ENCODE measurements at regions not wholly inside any gene's neighbourhood (a gene's known extent, or its start where the extent isn't known, plus 50 kb on each side); places are given as distances from the start of the nearest gene placed in this dataset.

DNA sequence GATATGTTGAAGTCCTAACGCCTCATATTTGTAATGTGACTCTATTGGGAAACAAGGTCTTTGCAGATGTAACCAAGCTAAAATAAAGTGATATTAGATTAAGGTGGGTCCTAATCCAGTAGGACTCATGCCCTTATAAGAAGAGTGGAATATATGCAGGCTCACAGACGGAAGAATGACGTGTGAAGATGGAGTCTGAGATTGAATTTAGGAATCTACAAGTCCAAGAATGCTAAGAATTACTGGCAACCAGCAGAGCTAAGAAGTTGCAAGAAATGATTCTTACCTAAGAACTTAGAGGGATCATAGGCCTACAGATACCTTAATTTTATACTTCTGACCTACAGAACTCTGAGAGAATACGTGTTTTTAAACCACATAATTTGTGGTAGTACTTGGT lies 350.0 kb upstream of the ST8SIA4 start:
- no peak overlapping the region for H3K4me3 ChIP-seq (ENCODE audit: extremely low read depth in 1 of 4, insufficient read depth in 2 of 4, low read depth in 3 of 4, low read length in 4 of 4)
- no peak overlapping the region for H3K4ac ChIP-seq (replicated peaks; ENCODE audit: insufficient read length, low read depth, low read length)
- H3K4me2 ChIP-seq (ENCODE audit: insufficient read depth in 1 of 2, low read depth in 2 of 2, low read length in 2 of 2) = no peak overlapping the region
- no peaks in the 10 kb centered on the region for H3K23me2 ChIP-seq (ENCODE audit: low read depth, low read length)
- 84% methylated on average over 4 of the region's 4 CpGs; no CpG with 5 or more reads in 1 of the 2 experiments for WGBS, 2 experiments (ENCODE audit: extremely low coverage in 1 of 2, insufficient coverage in 1 of 2, insufficient read length in 1 of 2, insufficient replicate concordance in 2 of 2, low coverage in 1 of 2, low lambda C conversion rate in 2 of 2, missing lambda C conversion rate in 1 of 2)
- H4K20me1 ChIP-seq (replicated peaks in 1 of 2; ENCODE audit: control insufficient read depth in 1 of 2, insufficient read depth in 2 of 2, low read length in 2 of 2) = no peaks in the 10 kb centered on the region
- FAIRE-seq = no peak
- DNase-seq (ENCODE audit: low read depth in 1 of 2, low spot score in 2 of 2) = no peak
- no peak overlapping the region for H3K27ac ChIP-seq (ENCODE audit: low read depth, low read length)
- H4K91ac ChIP-seq (replicated peaks; ENCODE audit: insufficient read length, low read length) = no peak overlapping the region
- H3K4me1 ChIP-seq (replicated peaks in 1 of 4; ENCODE audit: control insufficient read depth in 3 of 4, insufficient read depth in 4 of 4, low read length in 3 of 4) = no peaks in the 10 kb centered on the region
- H3K9me3 ChIP-seq (ENCODE audit: insufficient read depth in 2 of 2, low read depth in 1 of 2, low read length in 1 of 2) = no peaks in the 10 kb centered on the region
- H4K5ac ChIP-seq (ENCODE audit: insufficient read length, low read depth, low read length) = no peak overlapping the region
- no peak overlapping the region for H2BK12ac ChIP-seq (ENCODE audit: low read depth, low read length)
- H4K8ac ChIP-seq (ENCODE audit: extremely low read depth, insufficient read depth, low read length) = no peak overlapping the region
- no peak overlapping the region for H2AFZ ChIP-seq (ENCODE audit: low read length)
- no peak overlapping the region for H3K9ac ChIP-seq (replicated peaks in 1 of 4; ENCODE audit: extremely low read depth in 1 of 4, low read depth in 3 of 4, low read length in 3 of 4)
- no peaks in the 10 kb centered on the region for H3K79me2 ChIP-seq (ENCODE audit: control insufficient read depth in 1 of 2, insufficient read depth in 2 of 2, low read length in 2 of 2)
- H2BK120ac ChIP-seq (replicated peaks; ENCODE audit: low read depth, low read length) = no peak overlapping the region
- H2AK5ac ChIP-seq (ENCODE audit: low read depth, low read length) = no peak overlapping the region
- POLR2A ChIA-PET (ENCODE audit: partially characterized antibody) = no interaction called here
- H2BK5ac ChIP-seq (ENCODE audit: low read depth, low read length) = no peak overlapping the region
- no peaks in the 10 kb centered on the region for H3K27me3 ChIP-seq (replicated peaks in 1 of 4; ENCODE audit: control insufficient read depth in 3 of 4, extremely low read depth in 1 of 4, insufficient read depth in 3 of 4, low read length in 3 of 4)
- no peak overlapping the region for H3K56ac ChIP-seq (replicated peaks; ENCODE audit: insufficient read length, low read depth, low read length)
- H3K18ac ChIP-seq (ENCODE audit: extremely low read depth, low read length) = no peak overlapping the region
- CTCF ChIA-PET (ENCODE audit: partially characterized antibody) = interaction anchor here (1.0 kb wide), 1 partner anchor 9 kb away, joined by 3 read pairs; no protein-coding TSS in a partner anchor
- no peak overlapping the region for H3K14ac ChIP-seq (ENCODE audit: insufficient read length)
- no peak overlapping the region for H2BK20ac ChIP-seq (ENCODE audit: low read length)
- H3K23ac ChIP-seq (ENCODE audit: insufficient read length) = no peak overlapping the region
- no peaks in the 10 kb centered on the region for H3K36me3 ChIP-seq (ENCODE audit: control insufficient read depth in 2 of 4, insufficient read depth in 4 of 4, low read length in 3 of 4)
- H3K79me1 ChIP-seq (ENCODE audit: low read depth, low read length) = no peaks in the 10 kb centered on the region
- TF ChIP-seq RXRA (IDR thresholded peaks at IDR 0.05; ENCODE audit: insufficient read depth, low read depth, low read length) (no peak), USF2 (IDR thresholded peaks at IDR 0.05; ENCODE audit: low read length) (no peak), HDAC6 (IDR thresholded peaks at IDR 0.05; ENCODE audit: low read depth, low read length) (no peak), CTBP2 (IDR thresholded peaks at IDR 0.05; ENCODE audit: borderline replicate concordance, insufficient read depth, insufficient read length, low read length) (no peak), E2F6 (IDR thresholded peaks at IDR 0.05) (no peak), TAF1 (IDR thresholded peaks at IDR 0.05; ENCODE audit: low read depth, low read length) (no peak), SAP30 (IDR thresholded peaks at IDR 0.05; ENCODE audit: insufficient read depth, insufficient replicate concordance, low read length) (no peak), JUN (IDR thresholded peaks at IDR 0.05; ENCODE audit: low read depth, low read length) (no peak), CHD2 (IDR thresholded peaks at IDR 0.05; ENCODE audit: low read length) (no peak), SP4 (IDR thresholded peaks at IDR 0.05; ENCODE audit: low read length) (no peak), JUND (IDR thresholded peaks at IDR 0.05; ENCODE audit: low read length) (no peak), EZH2 (IDR thresholded peaks at IDR 0.05; ENCODE audit: low read depth, low read length, severe bottlenecking) (no peak)
- no peak overlapping the region for H2BK15ac ChIP-seq (ENCODE audit: low read length)

All from H1 (cell line).